C1 segment of cervical spinal cord (tissue), 14 donors: ENCODE measurements at regions not wholly inside any gene's neighbourhood (a gene's known extent, or its start where the extent isn't known, plus 50 kb on each side); places are given as distances from the start of the nearest gene placed in this dataset.

ENCODE experiments used
- DNase-seq, 14 donors: peaks; one replicate each; lab custom pipeline; 2025; lab: John Stamatoyannopoulos, UW

DNA sequence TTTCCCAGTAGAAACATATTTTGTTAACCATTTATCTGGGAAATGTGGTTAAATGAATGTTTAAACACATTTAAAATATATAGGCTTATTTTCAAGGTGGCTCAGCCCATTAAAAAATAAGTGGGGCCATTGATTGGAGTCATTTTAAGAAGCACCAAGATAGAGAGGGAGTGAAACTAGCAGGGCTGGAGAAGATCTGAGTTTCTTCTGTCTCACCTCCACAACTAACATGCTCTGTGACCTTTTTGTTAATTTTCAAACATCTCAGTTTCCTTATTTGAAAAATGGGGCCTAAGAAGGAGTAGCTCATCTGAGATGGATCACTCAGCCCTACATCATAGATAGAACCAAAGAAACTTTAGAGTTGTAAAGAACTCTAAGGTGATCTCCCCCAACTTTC, 254.8 kb downstream of the KCNS3 start:
- DNase-seq = no peak

DNA sequence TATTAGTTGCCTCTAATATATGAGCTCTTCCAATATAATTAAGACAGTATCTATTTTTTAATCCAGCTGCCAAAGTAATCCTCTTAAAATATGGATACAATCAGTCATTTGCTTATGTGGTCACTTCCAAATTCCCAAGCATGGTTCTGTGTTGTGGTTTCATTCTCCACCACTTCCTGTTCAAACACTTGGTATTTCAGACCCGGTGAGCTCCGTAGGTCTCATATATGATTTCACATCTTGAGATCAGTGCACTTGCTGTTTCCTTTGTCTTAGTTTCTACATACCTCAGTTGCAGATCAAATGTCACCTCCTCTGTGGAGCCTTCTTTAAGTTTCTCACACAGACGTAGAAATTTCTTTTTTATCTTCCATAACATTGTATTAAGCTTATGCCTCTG, 254.2 kb downstream of the KCNS3 start:
- DNase-seq = no peak

DNA sequence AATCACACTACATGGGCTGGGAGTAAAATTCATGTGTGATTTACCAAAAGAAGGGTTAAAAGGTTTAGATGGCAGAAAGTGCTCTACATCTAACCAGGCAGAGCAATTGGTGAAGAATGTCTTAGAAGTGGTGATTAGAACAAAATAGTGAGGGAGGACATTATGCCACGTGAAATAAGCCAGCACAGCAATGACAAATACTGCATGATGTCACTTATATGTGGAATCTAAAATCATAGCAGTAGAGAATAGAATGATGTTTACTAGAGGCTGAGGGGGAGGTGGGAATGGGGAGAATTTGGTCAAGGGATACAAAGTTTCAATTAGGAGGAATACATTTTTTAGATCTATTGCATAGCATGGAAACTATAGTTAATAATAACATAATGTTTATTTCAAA, 253.3 kb downstream of the KCNS3 start:
- DNase-seq = no peak

DNA sequence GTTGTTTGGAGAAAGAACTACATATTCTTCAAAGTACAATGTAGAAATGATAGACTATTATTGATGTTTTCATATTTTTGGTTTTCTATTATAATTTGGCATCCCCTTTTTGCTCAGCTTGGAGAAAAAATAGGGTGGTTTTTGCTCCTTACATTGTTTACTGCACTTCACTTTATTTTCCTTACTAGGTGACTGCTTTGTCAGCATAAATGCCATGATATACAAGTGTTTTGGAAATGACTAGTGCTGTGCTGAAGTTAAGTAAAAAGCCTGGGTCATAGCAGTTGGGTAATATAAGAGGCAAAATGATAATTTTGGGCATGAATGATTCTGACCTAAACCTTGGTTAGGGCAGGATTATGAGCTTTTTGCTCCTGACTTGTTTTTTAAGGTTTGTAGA, 250.9 kb downstream of the KCNS3 start:
- DNase-seq = no peak

DNA sequence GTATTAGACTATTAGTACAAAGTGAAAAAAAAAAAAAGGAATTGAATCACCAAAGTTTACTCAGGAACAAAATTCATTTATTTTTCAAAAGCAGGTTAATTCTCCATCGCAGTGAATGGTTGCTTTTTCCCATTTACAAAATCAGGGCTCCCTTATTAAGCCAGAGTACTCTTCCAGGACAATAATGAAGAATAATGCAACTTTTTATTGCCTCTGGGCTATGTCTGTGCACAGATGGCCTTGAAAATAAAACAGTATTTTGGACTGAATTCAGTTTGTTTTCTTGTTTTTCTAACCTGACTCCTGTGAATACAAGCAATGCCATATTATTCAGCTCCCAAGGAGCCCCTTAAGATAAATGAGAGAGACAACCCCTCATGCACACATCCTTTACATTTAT, 246.8 kb downstream of the KCNS3 start:
- DNase-seq = no peak

DNA sequence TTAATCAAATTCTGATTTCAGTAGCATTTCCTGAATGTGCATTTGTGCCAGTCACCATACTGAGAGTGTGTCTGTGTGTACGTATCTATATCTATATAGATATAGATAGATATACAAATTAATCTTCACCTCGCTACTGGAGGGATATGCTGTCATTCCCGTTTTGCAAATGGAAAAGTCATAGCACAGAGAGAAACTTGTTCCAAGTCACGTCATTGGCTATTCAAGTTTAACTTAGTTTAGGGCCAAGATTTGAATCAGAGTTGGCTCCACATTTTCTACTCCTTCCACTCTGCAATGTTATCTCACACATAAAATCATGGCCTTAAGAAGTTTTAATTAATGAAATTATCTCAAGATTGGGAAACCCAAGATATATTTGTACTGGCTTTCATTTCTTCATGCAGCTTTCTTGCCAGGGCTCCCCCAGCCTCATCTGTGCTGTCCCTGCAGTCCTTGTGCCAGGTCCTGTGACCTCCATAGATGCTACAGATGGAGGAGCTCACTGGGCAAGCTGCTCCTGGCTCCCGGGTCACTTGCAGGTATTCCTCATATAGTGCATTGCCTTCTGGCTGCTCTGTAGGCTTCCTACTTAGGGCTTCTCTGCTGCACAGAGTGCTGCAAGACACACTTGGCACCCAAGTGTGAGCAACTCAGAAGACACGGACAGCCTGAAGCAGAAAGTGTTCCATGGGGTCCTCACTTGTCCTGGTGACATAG, 245.8 kb downstream of the KCNS3 start:
- peak in 1 of 14 donors; percentile 75 for DNase-seq

DNA sequence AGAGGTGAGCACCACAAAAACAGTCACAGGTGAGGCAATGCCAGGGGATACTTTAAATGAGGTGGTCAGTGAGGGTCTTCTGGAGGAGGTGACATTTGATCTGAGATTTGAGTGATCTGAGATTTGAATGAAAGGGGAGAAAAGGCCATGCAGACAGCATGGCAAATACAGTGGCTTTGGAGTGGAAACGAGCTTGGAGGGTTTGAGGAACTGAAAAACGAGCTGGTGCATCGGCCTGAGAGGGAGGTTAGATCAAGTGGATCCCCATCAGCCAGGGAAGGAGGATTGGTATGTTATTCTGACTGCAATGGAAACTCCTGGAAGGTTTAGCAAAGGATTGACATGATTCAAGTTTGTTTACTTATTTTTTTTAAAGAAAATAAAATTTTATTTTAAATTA, 245.1 kb downstream of the KCNS3 start:
- no peak for DNase-seq

DNA sequence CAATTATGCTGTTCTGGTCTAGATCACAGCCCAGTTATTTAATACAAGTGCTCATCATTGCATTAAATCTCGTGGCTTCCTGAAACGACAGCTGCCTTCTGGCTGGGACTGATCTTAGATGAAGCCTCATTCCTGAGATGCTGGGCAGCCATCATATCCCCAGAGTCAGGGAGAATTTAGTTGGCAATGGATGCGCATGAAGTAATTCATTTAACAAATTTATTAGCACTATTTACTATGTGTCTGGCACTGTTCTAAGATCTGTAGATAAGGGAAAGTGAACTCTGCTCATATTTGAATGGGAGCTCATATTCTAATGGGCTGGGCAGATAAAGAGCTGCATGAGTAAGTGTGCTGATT, 244.7 kb downstream of the KCNS3 start:
- DNase-seq = no peak

DNA sequence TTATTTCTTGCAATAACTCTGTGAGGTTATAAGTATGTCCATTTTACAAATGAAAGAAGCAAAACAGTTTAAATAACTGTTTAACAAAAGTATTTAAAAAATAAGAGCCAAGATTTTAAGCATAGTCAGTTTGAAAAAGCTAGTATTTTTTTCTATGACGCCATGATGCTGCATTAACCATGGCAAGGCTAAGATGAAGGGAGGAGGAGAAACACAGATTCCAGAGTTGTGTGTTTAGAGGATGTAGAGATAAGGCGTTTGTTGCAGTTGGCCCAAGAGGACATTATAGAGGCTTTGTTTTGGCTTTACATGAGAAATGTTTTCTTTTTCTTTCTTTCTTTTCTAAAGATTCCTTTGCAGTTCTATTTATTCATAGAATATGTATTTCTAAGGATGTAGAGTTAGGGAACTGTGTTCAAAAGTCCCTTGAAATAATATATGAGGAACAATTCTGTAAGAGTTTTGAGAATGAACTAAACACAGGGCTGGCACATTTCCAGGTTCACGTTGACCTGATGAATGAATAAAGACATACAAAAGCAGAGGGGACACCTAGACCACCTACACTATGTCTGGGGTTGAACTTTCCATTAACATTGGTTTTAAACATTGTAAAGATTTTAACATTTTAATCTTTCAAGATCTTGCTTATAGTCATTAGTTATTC, 244.2 kb downstream of the KCNS3 start:
- DNase-seq = no peak

DNA sequence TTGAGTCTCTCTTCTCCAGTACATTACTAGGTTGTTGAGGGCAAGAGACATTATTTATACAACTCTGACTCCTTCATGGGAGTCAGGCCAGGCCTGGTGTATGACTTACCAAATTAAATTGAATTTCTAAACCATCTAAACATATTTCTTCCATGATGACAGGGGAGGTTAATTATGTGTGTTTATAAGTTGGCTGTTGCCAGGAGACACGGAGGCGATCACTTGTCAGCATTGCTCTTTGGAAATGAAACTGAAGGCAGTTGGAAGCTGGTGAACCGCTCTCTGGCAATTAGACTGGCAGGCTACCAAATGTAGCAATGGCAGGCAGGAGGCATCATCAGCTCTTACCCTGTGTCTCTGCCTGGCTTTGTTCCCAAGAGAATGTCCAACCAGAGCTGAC, 241.4 kb downstream of the KCNS3 start:
- peak in 4 of 14 donors; percentile 1 to 83 (median 12) for DNase-seq

DNA sequence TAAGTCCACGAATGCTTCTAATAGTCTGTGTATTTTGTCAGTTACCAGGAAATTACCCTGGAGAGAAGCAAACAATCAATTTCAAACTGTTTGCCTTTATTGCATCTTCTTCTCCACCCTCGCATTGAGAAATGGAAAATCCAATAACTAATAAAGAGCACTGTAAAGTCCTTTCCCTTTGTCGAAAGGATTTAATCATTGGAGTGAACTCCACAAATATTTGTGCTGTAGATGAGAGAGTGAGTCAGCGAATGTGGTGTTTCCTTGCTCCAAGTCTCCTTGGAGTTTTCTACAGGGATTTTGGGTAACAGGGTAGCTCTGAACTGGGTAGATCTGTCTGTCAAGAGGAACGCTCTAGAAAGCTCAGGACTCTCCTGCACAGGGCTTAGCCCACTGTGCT, 240.2 kb downstream of the KCNS3 start:
- DNase-seq = no peak

DNA sequence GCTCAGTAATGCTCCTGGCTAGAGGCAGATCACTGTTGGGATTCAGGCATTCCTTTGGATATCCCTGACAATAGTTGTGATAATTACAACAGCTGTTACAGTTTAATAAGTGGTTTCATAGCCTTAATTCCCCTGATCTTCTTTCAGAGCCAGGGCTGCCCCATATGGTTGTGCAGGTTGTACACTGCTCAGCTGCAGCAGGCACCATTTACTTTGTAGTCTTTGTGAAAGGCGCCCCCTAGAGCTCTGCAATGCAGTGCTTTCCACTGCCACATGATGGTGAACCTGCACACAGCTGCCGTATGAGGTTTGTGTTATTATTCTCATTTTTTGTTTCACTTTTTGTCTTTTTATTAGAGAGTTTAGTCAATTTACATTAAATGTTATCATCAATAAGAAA, 239.1 kb downstream of the KCNS3 start:
- peak in 1 of 14 donors; percentile 1 for DNase-seq

DNA sequence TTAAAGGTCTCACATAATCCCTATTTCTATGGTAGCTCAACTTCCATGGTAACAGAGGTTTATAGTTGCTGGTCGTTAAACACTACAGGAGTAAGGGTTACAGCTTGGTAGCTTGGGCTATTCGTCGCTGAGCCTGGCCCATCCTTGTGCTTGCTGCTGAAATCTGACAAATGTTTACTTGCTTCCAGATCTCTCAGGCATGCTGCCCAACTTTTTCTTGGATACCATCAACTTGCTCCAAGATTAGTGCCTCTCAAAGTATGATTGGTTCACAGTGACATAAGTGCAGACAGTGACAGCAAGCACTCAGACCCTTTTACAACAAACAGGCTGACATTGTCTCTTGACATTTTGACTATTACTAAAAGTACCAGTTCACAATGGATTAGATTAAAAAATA, 231.8 kb downstream of the KCNS3 start:
- DNase-seq = no peak

DNA sequence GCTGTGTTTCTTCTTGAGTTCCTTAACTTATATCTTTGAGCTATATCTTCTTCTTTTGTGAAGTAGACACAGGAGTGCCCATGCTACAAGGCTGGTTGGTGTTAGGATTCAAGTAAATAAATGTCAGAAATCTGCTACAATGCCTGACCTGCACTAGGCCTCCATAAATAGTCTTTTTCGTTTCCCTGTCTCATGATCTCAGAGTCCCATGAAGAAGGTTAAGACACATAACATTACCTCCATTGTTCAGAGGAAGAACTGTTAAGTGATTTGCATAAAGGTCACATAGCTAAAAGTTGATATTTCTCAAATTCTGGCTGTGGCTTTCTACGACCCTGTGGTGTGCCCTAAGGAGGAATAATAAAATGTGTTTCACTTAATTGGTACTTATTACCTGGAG, 228.4 kb downstream of the KCNS3 start:
- DNase-seq = no peak

DNA sequence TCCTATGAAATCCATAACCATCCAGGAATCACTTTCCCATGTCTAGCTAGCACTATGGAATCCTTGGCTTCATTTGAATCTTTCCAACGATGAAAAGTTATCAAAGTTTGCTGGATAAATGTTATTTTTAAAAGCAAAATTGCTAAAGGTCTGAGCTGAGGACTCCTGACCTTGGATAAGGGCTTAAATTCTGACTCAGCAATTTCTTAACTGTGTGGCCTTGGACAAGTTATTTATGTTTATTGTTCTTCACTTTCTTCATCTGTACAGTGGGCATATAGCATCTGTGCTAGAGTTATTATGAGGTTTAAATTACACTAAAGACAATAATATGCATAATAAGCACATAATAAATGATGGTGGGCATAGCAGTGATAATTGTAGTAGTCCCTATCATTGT, 227.5 kb downstream of the KCNS3 start:
- DNase-seq = no peak

DNA sequence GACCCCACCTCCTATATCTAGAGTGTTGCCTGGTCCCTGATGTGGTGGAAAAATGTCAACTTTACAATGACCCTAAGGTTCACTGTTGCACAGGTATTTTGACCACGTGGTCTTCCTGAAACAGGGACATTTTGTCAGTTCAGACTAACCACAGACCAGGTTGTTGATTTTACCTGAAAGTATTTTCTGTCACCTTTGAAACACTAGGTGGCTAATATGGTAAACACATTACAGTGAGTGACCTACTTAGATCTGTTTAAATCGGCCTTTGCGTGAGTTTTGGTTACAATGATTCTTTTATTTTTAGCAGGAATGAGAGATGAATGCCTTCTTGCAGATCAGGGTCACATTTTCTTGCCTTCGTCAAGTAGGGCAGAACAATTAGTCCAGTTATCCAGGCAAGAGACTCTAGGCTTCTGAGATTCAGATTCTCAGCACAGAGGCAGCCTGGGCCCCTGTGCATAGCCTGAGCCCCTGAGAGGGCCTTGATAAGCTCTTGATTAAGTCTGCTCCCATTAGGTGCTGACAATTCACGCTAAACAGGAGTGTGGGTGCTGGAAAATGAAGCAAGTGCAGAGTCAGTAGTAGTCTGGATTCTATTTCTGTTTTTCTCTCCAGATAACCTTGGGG, 226.2 kb downstream of the KCNS3 start:
- DNase-seq = no peak

DNA sequence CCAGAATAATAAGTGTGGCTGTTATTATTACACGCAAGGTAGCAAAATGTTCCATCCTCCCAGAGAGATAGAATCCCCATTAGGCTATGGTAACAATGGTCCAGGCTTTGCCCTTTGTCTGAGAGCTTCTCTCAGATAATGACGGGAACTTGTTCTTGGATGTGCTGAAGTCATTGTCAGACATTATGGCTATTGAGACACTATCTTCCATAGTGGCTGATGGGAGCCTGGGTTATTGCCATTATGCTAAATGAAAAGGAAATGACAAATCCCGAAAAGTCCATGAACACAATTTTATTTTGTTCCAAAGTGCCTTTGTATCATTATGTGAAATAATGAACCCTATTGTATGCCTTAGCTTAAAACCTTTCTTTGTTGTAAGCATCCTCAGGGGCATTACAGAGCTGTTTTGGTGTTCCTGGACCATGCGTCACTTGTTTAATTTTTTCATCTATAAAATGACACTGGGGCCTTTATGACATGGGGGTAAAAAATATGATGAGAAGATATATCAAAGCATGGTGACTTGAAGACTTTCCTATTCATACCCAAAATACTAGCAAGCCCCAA, 218.5 kb downstream of the KCNS3 start:
- DNase-seq = no peak

DNA sequence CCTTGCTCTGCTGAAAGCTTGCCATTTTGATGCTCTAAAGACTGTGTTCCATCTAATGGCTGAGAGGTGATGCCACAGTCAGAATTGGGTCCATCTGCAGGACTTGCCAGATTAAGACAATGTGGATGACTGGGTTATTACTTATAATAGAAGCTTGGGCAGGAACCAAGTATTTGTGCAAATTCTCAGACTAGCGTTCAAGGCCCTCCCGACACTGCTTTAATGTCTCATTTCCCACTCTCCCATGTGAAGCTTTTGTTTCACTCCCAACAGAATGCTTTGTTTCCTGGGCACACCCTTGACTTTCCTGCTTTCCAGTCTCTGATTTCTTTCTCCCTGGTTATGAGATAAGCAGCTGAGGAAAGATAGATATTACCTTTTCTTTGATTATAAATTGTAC, 215.8 kb downstream of the KCNS3 start:
- DNase-seq = no peak

DNA sequence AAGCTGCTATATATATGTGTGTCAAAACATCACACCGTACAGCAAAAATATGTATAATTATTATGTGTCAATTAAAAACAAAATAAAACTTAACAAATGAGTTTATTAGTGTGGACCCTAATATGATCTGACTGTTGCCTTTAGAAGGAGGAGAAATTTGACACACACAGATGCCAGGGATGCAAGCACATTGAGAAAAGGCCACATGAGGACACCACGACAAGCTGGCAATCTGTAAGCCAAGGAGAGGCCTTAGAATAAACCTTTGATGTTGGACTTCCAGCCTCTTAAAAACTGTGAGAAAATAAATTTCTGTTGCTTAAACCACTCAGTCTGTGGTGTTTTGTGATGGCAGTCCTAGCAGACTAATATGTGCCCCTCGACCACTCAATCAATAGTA, 214.7 kb downstream of the KCNS3 start:
- DNase-seq = no peak

DNA sequence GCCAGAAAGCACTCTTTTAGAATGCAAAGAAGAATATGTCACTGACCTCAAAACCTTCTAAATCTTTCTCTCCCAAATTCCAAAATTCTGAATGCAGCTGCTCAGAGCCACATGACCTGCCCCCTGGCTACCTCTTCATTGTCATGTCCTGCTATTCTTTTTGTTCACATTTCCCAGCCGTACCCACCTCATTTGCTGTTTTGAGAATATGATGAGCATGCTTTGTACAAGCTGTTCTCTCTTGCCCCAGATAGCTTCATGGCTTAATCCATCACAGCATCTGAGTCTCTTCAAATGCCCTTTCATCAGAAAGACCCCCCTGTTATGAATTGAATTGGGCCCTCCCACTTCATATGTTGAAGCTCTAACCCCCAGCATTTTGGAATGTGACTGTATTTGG, 214.3 kb downstream of the KCNS3 start:
- DNase-seq = no peak

DNA sequence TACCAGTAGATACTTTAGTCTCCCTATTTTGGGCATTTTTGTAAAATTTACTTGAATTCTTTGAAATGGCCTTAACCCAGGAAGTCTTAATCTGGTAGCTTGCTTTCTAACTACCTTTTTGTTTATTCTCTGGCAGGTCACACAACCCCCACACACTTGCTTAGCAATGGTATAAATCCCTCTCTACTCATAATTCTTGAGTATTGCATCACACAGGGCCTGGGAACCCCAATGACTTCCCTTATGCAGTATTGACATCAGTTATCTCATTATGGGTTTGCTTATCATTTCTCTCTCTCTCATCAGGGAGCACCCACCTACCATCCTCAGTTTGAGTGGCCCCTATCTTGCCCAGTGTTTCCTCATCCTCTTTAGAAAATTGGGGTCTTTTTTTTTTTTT, 207.1 kb downstream of the KCNS3 start:
- DNase-seq = no peak

DNA sequence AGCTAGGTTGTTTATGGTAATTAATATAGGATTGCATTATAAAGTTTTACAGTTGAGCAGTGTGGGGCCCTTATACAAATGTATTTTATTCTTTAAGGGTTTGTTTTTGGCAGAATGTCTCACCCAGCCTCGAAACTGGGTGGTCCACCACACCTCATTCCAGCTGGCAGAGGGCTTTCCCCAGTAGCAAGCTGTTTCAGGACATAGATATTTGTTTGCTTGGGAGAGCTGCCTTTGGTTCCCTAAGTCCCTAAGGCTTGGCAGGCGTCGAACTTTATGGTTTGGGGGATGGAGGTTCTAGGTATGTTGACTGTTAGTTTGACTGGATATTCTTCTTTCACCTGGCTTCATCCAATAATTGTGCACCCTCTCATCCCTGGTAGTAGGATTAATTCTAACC, 205.9 kb downstream of the KCNS3 start:
- no peak for DNase-seq

DNA sequence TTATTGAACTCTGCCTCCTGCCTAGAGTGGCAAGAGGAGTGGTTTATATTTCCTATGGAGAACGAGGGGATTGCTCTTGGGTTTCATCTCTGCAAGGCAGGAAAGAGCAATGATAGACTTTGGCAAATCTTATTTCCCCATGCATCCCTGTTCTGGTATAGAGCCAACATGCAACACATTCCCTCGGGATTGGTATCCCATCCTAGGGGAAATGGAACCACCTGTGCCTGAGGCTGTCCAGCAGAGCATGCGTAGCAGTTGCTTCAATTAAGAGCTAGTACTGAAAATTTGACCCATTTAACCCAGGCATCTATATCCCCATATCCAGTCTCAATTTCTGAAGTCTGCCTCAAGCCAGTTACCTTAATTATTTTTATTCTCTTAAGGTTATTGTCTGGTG, 205.3 kb downstream of the KCNS3 start:
- no peak for DNase-seq
